Glutamatergic neuron (in vitro differentiated cells): ENCODE measurements at regions not wholly inside any gene's neighbourhood (a gene's known extent, or its start where the extent isn't known, plus 50 kb on each side); places are given as distances from the start of the nearest gene placed in this dataset.

Experiments
- DNase-seq: peaks from one replicate; pipeline ENCODE4 v3.0.0; 2022
- H3K27ac Mint-ChIP-seq: one replicate; pipeline ENCODE4 v1.8.0; 2020; ENCODE audit warnings: mild to moderate bottlenecking, mixed read lengths, inconsistent platforms; ENCODE audit not compliant: unreplicated experiment
- H3K27me3 Mint-ChIP-seq: one replicate; pipeline ENCODE4 v1.8.0; 2020; ENCODE audit warnings: mild to moderate bottlenecking, moderate library complexity, mixed read lengths, inconsistent platforms; ENCODE audit not compliant: unreplicated experiment
- H3K36me3 Mint-ChIP-seq: one replicate; pipeline ENCODE4 v1.8.0; 2020; ENCODE audit warnings: mild to moderate bottlenecking, mixed read lengths, inconsistent platforms; ENCODE audit not compliant: unreplicated experiment
- H3K4me1 Mint-ChIP-seq: one replicate; pipeline ENCODE4 v1.8.0; 2020; ENCODE audit warnings: mild to moderate bottlenecking, low read depth, mixed read lengths, inconsistent platforms; ENCODE audit not compliant: unreplicated experiment
- H3K4me3 Mint-ChIP-seq: one replicate; pipeline ENCODE4 v1.8.0; 2020; ENCODE audit warnings: mild to moderate bottlenecking, mixed read lengths, inconsistent platforms; ENCODE audit not compliant: unreplicated experiment
- H3K9me3 Mint-ChIP-seq: one replicate; pipeline ENCODE4 v1.8.0; 2020; ENCODE audit warnings: mild to moderate bottlenecking, moderate library complexity, mixed read lengths, inconsistent platforms; ENCODE audit not compliant: unreplicated experiment
- CTCF ChIP-seq: fragments of 200-600 bp; sonication (generic); IDR thresholded peaks from one replicate; pipeline ENCODE4 v1.5.0; 2021; ENCODE audit not compliant: partially characterized antibody, unreplicated experiment

- Mint-ChIP-seq H3K4me1 (no peaks in the 10 kb centered on the region), H3K9me3 (no peaks in the 10 kb centered on the region), H3K27me3 (peaks cover 1% of the 10 kb centered on the region), H3K36me3 (no peaks in the 10 kb centered on the region), H3K4me3 (no peak overlapping the region), H3K27ac (no peak overlapping the region)
- no peak for TF ChIP-seq CTCF
- DNase-seq: no peak
These were observed 681.4 kb upstream of the KIF2B start for GRCh38 chr17:53141280-53141679.

GRCh38 chr17:53137869-53138268 lies 684.9 kb upstream of the KIF2B start:
- no peak for TF ChIP-seq CTCF
- H3K27ac Mint-ChIP-seq: no peak overlapping the region
- no peaks in the 10 kb centered on the region for H3K36me3 Mint-ChIP-seq
- no peaks in the 10 kb centered on the region for H3K9me3 Mint-ChIP-seq
- no peak for DNase-seq
- H3K4me3 Mint-ChIP-seq: no peak overlapping the region
- peaks cover 1% of the 10 kb centered on the region for H3K27me3 Mint-ChIP-seq
- H3K4me1 Mint-ChIP-seq: no peaks in the 10 kb centered on the region

GRCh38 chr17:53135969-53136368 lies 686.8 kb upstream of the KIF2B start:
- Mint-ChIP-seq H3K27ac (no peak overlapping the region), H3K27me3 (peaks cover 1% of the 10 kb centered on the region), H3K4me3 (no peak overlapping the region), H3K36me3 (no peaks in the 10 kb centered on the region), H3K9me3 (no peaks in the 10 kb centered on the region), H3K4me1 (no peaks in the 10 kb centered on the region)
- no peak for DNase-seq
- no peak for TF ChIP-seq CTCF

GRCh38 chr17:53134548-53134947 lies 688.2 kb upstream of the KIF2B start:
- no peak overlapping the region for H3K4me3 Mint-ChIP-seq
- DNase-seq: no peak
- H3K36me3 Mint-ChIP-seq: no peaks in the 10 kb centered on the region
- H3K9me3 Mint-ChIP-seq: no peaks in the 10 kb centered on the region
- H3K27ac Mint-ChIP-seq: no peak overlapping the region
- no peak for TF ChIP-seq CTCF
- H3K27me3 Mint-ChIP-seq: peaks cover 1% of the 10 kb centered on the region
- no peaks in the 10 kb centered on the region for H3K4me1 Mint-ChIP-seq

GRCh38 chr17:53133876-53134275 lies 688.9 kb upstream of the KIF2B start:
- Mint-ChIP-seq H3K4me3 (no peak overlapping the region), H3K27ac (no peak overlapping the region), H3K4me1 (no peaks in the 10 kb centered on the region), H3K36me3 (no peaks in the 10 kb centered on the region), H3K27me3 (peaks cover 1% of the 10 kb centered on the region), H3K9me3 (no peaks in the 10 kb centered on the region)
- no peak for TF ChIP-seq CTCF
- no peak for DNase-seq
